ENCODE measurements at regions not wholly inside any gene's neighbourhood (a gene's known extent, or its start where the extent isn't known, plus 50 kb on each side); places are given as distances from the start of the nearest gene placed in this dataset.

DNA sequence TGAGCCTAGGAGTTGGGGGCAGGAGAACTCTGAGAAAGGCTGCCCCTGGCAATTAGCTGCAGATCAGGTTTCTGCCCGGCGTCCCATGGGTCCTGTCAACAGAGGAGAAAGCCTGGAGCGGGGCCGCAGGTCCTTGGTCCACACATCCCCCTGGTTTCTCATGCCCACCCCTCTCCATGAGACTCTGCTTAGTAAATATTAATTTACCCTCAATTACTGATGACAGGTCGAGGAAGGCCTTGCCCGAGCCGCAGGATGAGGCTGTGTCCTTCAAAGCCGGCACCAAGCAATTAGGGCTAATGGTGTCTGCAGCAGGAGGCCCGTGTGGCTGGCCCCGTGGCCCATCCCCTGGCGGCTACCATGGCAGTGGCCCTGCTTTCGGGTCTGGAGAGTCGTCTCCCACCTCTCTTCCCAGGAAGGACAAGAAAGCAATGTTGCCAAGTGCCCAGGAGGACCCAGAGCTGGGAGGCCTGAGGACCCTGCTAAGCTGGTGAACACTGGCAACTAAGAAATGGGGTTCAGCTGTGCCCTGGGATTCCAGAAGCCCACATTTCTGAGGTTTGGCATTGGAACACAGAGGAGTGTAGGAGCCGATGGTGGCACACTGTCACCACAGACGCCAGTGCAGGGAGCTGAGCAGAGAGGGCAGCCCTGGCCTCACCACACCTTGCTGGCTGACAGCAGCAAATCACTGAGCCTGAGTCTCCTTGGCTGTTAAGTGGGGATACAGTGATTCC lies 114.6 kb downstream of the CPZ start:
- Histone ChIP-seq H3K36me3 (no peaks in the 10 kb centered on the region), H3K27me3 (no peaks in the 10 kb centered on the region), H3K27ac (no peak overlapping the region), H3K9me3 (no peaks in the 10 kb centered on the region), H3K4me1 (no peaks in the 10 kb centered on the region), H3K4me3 (replicated peaks in 1 of 3) (no peak overlapping the region)
- DNase-seq = no peak
- intact Hi-C loops (cut with DNase I) = no loop called here
- WGBS, 2 donors = 42 to 66% methylated on average over 15 of the region's 15 CpGs
- no peak for TF ChIP-seq POLR2A (IDR thresholded peaks at IDR 0.05)
- TF ChIP-seq, protein P1, sequence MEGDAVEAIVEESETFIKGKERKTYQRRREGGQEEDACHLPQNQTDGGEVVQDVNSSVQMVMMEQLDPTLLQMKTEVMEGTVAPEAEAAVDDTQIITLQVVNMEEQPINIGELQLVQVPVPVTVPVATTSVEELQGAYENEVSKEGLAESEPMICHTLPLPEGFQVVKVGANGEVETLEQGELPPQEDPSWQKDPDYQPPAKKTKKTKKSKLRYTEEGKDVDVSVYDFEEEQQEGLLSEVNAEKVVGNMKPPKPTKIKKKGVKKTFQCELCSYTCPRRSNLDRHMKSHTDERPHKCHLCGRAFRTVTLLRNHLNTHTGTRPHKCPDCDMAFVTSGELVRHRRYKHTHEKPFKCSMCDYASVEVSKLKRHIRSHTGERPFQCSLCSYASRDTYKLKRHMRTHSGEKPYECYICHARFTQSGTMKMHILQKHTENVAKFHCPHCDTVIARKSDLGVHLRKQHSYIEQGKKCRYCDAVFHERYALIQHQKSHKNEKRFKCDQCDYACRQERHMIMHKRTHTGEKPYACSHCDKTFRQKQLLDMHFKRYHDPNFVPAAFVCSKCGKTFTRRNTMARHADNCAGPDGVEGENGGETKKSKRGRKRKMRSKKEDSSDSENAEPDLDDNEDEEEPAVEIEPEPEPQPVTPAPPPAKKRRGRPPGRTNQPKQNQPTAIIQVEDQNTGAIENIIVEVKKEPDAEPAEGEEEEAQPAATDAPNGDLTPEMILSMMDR (IDR thresholded peaks at IDR 0.05) = no peak

DNA sequence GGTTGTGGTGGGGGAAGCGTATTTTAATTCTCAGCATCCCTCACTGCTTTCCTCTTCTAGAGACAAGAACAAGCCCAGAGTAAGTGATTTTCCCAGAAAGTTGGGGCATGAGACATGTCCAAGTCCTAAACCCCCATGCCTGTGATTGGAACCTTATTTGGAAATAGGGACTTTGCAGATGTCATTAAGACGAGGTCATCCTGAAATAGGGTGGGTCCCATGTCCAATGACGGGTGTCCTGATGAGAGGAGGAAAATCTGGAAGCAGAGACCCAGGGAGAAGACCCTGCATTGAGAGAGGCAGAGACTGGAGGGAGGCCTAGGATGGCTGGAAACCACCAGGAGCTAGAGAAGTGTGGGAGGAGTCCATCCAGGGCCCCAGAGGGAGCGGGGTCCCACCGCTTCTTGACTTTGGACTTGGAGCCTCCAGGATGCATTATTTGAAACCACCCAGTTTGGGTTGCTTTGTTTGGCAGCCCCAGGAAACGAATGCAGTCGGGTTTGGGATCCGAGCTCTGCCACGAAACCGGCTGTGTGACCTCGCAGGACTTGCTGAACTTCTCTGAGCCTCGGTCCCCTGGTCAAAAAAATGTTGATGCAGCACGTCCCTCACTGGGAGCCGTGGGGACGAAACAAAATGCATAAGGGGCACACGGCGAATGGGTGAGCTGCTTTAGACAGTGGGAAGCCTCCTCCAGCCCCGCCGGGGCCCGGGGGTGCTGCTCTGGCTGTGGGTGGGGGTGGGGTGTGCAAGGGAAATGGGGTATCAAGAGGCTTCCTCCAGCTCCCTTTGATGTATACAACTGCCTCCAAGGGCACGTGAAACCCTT lies 113.9 kb downstream of the CPZ start:
- 62 to 70% methylated on average over 16 to 17 of the region's 21 CpGs for WGBS, 2 donors
- DNase-seq = no peak
- Histone ChIP-seq H3K9me3 (no peaks in the 10 kb centered on the region), H3K4me3 (replicated peaks in 1 of 3) (no peak overlapping the region), H3K27ac (no peak overlapping the region), H3K36me3 (no peaks in the 10 kb centered on the region), H3K4me1 (no peaks in the 10 kb centered on the region), H3K27me3 (no peaks in the 10 kb centered on the region)
- TF ChIP-seq, protein P1 (IDR thresholded peaks at IDR 0.05) = no peak
- no peak for TF ChIP-seq POLR2A (IDR thresholded peaks at IDR 0.05)
- intact Hi-C loops (cut with DNase I) = no loop called here

DNA sequence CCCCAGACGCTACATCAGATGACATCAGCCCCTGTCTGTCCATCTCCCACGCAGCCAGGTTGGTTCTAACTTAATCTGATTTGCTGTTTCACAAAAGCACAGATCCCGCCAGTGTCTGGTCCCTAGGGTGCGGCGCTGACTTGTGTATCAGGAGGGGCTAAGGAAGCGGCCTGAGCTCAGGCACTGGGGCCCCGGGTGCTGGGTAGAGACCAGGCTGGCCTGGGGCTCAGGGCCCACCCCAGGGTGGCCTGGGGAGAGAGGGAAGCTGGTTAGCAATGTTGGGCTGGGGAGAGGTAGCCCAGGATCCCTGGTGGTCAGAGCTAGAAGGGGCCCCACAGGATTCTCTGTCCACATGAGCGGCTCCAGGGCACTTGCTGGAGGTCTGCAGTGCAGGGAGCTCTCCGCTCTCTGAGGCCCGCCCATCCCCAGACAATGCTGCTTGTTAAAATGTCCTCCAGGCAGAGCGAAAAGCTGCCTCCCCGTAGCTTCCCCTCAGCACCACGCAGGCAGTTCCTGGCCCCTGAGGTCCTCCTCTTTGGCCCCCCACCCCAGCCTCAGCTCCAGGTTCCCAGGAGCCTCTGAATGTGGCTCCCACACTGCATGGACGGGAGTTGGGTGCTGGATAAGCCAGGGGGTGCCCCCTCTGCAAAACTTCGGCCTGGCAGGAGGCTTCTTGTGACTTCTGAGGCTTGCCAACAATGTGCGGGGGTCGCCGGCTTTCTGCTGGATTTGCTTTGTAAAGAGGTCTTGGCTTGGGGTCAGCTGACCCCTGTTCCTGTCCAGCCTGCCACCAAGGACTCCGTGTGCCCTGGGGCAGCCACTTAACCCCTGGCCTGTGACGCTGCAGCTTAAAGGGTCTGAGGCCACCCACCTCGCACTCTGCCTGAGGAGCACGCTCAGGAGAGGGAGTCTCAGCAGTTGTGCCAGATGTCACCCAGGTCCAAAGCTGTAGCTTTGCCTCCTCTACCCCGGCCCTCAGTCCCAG lies 112.9 kb downstream of the CPZ start:
- Histone ChIP-seq H3K9me3 (no peaks in the 10 kb centered on the region), H3K4me3 (replicated peaks in 1 of 3) (no peak overlapping the region), H3K4me1 (no peaks in the 10 kb centered on the region), H3K27ac (no peak overlapping the region), H3K36me3 (no peaks in the 10 kb centered on the region), H3K27me3 (no peaks in the 10 kb centered on the region)
- TF ChIP-seq, protein P1 (IDR thresholded peaks at IDR 0.05) = no peak
- intact Hi-C loops (cut with DNase I) = no loop called here
- no peak for DNase-seq
- WGBS, 2 donors = 53 to 65% methylated on average over 16 to 17 of the region's 23 CpGs

DNA sequence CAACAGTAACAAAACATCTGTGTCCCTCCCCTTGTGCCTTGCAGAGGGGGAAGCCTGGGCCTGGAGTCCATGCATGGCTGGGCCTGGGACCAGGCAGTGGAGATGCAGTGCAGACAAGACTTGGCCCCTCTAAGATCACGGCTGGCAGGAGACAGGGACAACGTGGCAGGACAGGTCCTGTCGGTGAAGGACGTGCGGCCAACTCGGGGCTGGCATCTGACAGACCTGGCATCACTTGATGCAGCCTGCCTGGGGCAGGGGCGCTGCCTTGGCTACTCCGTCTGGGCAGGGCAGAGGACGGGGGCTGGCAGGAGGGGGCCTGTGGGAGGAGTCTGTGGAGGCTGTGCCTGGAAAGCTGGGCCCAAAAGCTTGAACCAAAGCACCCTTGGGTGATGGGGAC lies 112.1 kb downstream of the CPZ start:
- TF ChIP-seq, protein P1 (IDR thresholded peaks at IDR 0.05) = no peak
- no peak for TF ChIP-seq POLR2A (IDR thresholded peaks at IDR 0.05)
- no peaks in the 10 kb centered on the region for H3K4me1 ChIP-seq
- no peak overlapping the region for H3K27ac ChIP-seq
- no peak overlapping the region for H3K4me3 ChIP-seq (replicated peaks in 1 of 3)
- DNase-seq = no peak
- H3K36me3 ChIP-seq = no peaks in the 10 kb centered on the region
- intact Hi-C loops (cut with DNase I) = no loop called here
- WGBS, 2 donors = 83 to 97% methylated on average over 7 to 9 of the region's 9 CpGs
- H3K9me3 ChIP-seq = no peaks in the 10 kb centered on the region
- no peaks in the 10 kb centered on the region for H3K27me3 ChIP-seq

All from thyroid gland (tissue), 4 donors.